ENCODE measurements at regions not wholly inside any gene's neighbourhood (a gene's known extent, or its start where the extent isn't known, plus 50 kb on each side); places are given as distances from the start of the nearest gene placed in this dataset.

DNA sequence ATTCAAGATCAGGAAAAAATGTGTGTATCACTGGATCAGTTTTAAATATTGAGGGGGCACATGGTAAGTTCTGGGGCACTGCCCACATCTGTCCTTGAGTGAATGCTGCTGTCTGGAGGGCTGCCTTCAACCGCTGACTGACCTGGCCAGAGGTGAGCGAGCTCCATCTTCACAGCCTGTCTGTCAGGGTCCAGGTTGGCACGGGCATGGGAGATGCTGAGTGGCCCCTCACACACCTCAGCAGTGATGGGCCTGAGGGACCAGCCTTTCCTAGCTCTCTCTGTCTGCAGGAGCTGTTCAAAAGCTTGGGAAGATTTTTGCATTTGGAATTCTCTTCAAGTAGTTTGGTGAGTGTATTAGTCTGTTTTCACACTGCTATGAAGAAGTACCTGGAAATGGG is 114.8 kb upstream of the ALKAL2 start:
- H3K79me2 ChIP-seq (ENCODE audit: insufficient read depth, low read length), result no peaks in the 10 kb centered on the region
- BruUV-seq (replicated peaks), result no TSS peak
- in situ Hi-C loops (cut with HindIII; ENCODE audit: extremely low pct_ligation_motif_present, low pct_unique_long_range_greater_than_20kb) (no loop called here), intact Hi-C loops (cut with micrococcal nuclease; ENCODE audit: unreplicated experiment) (no loop called here)
- WGBS (ENCODE audit: low lambda C conversion rate), result 2% methylated on average over 3 of the region's 3 CpGs
- no peak for ATAC-seq
- ChIA-PET CTCF (ENCODE audit: low intra/inter-chr PET ratio, low total read pairs) (no interaction called here), POLR2A (no interaction called here)
- H2AFZ ChIP-seq (ENCODE audit: low read length), result no peak overlapping the region
- no peak overlapping the region for H3K27ac ChIP-seq (ENCODE audit: extremely low read length, insufficient read depth, low read length)
- peaks cover under 1 to 23% of the 10 kb centered on the region in 2 experiments; a peak in 3 of 5 replicates for H3K27me3 ChIP-seq (ENCODE audit: control insufficient read depth in 1 of 2, insufficient read depth in 2 of 2, low read length in 2 of 2)
- no peaks in the 10 kb centered on the region for H3K9me3 ChIP-seq (ENCODE audit: low read length)
- H3K9ac ChIP-seq (ENCODE audit: insufficient read depth, low read depth, low read length), result no peak overlapping the region
- FAIRE-seq, result no peak
- no peak overlapping the region for H3K4me2 ChIP-seq (ENCODE audit: low read depth, low read length)
- TF ChIP-seq ZNF619 (CRISPR knock-in tag; IDR thresholded peaks at IDR 0.05) (no peak), ZNF598 (CRISPR knock-in tag; IDR thresholded peaks at IDR 0.05; ENCODE audit: borderline replicate concordance) (no peak), MED8 (CRISPR knock-in tag; IDR thresholded peaks at IDR 0.05; ENCODE audit: insufficient replicate concordance) (no peak), CEBPG (CRISPR knock-in tag; IDR thresholded peaks at IDR 0.05) (no peak), ZNF468 (CRISPR knock-in tag; IDR thresholded peaks at IDR 0.05) (no peak), FOXM1 (CRISPR knock-in tag; IDR thresholded peaks at IDR 0.05) (no peak), NCOA2 (CRISPR knock-in tag; IDR thresholded peaks at IDR 0.05) (no peak), JARID2 (CRISPR knock-in tag; IDR thresholded peaks at IDR 0.05; ENCODE audit: insufficient replicate concordance) (no peak)
- TF ChIP-seq, protein P1, sequence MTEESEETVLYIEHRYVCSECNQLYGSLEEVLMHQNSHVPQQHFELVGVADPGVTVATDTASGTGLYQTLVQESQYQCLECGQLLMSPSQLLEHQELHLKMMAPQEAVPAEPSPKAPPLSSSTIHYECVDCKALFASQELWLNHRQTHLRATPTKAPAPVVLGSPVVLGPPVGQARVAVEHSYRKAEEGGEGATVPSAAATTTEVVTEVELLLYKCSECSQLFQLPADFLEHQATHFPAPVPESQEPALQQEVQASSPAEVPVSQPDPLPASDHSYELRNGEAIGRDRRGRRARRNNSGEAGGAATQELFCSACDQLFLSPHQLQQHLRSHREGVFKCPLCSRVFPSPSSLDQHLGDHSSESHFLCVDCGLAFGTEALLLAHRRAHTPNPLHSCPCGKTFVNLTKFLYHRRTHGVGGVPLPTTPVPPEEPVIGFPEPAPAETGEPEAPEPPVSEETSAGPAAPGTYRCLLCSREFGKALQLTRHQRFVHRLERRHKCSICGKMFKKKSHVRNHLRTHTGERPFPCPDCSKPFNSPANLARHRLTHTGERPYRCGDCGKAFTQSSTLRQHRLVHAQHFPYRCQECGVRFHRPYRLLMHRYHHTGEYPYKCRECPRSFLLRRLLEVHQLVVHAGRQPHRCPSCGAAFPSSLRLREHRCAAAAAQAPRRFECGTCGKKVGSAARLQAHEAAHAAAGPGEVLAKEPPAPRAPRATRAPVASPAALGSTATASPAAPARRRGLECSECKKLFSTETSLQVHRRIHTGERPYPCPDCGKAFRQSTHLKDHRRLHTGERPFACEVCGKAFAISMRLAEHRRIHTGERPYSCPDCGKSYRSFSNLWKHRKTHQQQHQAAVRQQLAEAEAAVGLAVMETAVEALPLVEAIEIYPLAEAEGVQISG (CRISPR knock-in tag; IDR thresholded peaks at IDR 0.05), result no peak
- TF ChIP-seq, protein P2, sequence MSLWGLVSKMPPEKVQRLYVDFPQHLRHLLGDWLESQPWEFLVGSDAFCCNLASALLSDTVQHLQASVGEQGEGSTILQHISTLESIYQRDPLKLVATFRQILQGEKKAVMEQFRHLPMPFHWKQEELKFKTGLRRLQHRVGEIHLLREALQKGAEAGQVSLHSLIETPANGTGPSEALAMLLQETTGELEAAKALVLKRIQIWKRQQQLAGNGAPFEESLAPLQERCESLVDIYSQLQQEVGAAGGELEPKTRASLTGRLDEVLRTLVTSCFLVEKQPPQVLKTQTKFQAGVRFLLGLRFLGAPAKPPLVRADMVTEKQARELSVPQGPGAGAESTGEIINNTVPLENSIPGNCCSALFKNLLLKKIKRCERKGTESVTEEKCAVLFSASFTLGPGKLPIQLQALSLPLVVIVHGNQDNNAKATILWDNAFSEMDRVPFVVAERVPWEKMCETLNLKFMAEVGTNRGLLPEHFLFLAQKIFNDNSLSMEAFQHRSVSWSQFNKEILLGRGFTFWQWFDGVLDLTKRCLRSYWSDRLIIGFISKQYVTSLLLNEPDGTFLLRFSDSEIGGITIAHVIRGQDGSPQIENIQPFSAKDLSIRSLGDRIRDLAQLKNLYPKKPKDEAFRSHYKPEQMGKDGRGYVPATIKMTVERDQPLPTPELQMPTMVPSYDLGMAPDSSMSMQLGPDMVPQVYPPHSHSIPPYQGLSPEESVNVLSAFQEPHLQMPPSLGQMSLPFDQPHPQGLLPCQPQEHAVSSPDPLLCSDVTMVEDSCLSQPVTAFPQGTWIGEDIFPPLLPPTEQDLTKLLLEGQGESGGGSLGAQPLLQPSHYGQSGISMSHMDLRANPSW (CRISPR knock-in tag; IDR thresholded peaks at IDR 0.05; ENCODE audit: borderline replicate concordance), result no peak
- H3K4me3 ChIP-seq (replicated peaks in 1 of 3; ENCODE audit: insufficient read depth in 1 of 3, low read depth in 2 of 3, low read length in 3 of 3), result no peak overlapping the region
- no peaks in the 10 kb centered on the region for H3K4me1 ChIP-seq (ENCODE audit: insufficient read depth, low read length)
- no peaks in the 10 kb centered on the region for H3K36me3 ChIP-seq (replicated peaks in 1 of 2; ENCODE audit: control insufficient read depth in 1 of 2, insufficient read depth in 2 of 2, low read length in 2 of 2)
- no peaks in the 10 kb centered on the region for H4K20me1 ChIP-seq (ENCODE audit: insufficient read depth, low read length)
- no peak for DNase-seq (ENCODE audit: low spot score)

Measured in HepG2 (cell line).